LNCaP clone FGC (cell line): ENCODE measurements at regions not wholly inside any gene's neighbourhood (a gene's known extent, or its start where the extent isn't known, plus 50 kb on each side); places are given as distances from the start of the nearest gene placed in this dataset.

Experiments
- DNase-seq: peaks from one replicate; pipeline ENCODE4 v3.0.0-alpha.2; 2011; ENCODE audit warnings: low read depth
- H3K4me3 ChIP-seq: 2 replicates; pipeline ENCODE4 v1.5.1; 2011; ENCODE audit warnings: mild to moderate bottlenecking, low read depth, low read length, control low read depth
- TF ChIP-seq, protein P1 (sequence below): IDR thresholded peaks from 2 replicates; pipeline ENCODE4 v1.5.1; 2012; ENCODE audit warnings: mild to moderate bottlenecking; ENCODE audit not compliant: control insufficient read depth, insufficient read depth; ENCODE audit errors: extremely low read depth

DNA sequence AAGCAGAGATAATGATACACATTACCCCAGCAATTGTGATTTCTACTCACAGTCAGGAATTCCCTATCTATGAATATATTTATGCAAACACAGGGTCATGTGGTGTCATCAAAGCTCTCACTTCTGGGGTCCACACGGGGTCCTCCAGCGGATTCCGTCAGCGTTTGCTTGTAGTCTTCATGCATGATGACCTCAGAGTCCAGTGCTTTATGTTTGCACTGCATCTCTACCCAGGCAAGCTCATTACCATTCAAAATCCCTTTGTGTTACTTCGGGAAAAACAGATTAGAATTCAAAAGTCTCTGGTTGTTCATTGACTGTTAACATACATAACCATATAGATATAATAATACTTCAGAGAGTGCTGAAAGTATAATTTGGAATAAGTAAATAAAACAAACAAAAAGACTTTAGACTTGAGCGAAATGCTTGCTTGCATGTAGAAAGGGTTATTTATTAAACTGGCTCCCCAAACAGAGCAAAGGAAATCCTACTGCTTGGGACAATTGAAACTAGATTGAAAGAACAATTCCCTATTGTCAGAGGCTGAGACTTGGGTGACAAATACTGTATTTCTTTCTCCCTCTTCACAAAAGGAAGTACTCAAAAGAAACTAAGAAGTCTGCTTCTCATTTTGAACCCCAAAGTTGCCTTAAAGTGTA is 423.1 kb downstream of the ETS1 start:
- no peak overlapping the region for H3K4me3 ChIP-seq
- TF ChIP-seq, protein P1, sequence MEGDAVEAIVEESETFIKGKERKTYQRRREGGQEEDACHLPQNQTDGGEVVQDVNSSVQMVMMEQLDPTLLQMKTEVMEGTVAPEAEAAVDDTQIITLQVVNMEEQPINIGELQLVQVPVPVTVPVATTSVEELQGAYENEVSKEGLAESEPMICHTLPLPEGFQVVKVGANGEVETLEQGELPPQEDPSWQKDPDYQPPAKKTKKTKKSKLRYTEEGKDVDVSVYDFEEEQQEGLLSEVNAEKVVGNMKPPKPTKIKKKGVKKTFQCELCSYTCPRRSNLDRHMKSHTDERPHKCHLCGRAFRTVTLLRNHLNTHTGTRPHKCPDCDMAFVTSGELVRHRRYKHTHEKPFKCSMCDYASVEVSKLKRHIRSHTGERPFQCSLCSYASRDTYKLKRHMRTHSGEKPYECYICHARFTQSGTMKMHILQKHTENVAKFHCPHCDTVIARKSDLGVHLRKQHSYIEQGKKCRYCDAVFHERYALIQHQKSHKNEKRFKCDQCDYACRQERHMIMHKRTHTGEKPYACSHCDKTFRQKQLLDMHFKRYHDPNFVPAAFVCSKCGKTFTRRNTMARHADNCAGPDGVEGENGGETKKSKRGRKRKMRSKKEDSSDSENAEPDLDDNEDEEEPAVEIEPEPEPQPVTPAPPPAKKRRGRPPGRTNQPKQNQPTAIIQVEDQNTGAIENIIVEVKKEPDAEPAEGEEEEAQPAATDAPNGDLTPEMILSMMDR = no peak
- no peak for DNase-seq

DNA sequence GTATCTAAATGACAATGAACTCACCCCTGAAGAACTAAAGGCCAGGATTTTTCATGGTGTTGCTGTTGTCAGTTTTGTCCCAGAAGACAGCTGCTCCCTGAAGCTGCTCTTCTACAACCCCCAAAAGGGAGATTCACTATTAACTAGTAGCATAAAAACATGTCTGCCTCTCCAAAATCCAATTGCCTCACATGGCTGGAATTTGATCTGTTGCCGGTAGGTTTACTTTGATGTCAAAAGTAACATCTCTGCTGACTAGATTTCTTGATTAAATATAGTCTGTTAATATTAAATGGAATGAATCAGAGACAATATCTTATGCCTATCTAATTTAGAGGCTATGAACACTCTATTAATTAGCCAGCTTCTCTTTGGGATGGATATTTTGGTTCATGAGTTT is 425.4 kb downstream of the ETS1 start:
- DNase-seq = no peak
- H3K4me3 ChIP-seq = no peak overlapping the region
- TF ChIP-seq, protein P1 = no peak

DNA sequence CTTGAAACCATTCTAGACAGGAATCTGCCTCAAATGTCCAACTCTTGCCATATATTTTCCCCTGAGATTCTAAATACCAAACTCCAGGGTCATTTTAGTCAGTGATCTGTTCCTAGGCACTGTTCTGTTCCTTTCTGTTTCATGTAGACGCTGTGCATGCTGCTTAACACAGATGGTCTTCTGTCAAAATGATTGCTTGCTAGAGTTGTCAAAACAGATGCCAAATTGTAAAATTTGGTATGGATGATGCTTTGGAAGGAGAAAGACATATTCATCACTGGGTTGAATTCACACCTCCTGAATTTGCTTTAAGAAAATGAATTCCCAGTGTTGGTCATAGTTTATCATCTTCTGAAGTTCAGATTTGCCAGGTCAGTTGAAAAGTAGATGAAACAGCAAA is 425.9 kb downstream of the ETS1 start:
- DNase-seq = no peak
- no peak overlapping the region for H3K4me3 ChIP-seq
- TF ChIP-seq, protein P1 = no peak

DNA sequence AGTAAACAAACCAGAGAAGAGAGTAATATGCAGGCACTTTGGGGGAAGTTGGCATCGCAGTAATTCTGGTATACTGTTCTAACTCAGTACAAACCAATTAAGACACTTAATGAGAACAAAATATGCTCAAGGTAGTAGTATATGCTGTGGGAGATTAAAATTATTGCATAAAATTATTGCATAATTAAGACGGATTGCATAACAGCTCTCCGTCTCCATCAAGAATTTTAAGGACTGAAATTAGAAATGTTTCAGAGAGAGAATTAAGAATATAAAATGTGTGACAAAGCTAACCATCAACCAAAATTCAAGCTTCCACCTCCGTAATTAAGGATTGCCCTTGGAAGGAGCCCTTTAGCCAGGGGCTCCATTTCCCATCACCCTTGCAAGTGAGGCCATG is 428.5 kb downstream of the ETS1 start:
- TF ChIP-seq, protein P1 = no peak
- H3K4me3 ChIP-seq = no peak overlapping the region
- DNase-seq = no peak

DNA sequence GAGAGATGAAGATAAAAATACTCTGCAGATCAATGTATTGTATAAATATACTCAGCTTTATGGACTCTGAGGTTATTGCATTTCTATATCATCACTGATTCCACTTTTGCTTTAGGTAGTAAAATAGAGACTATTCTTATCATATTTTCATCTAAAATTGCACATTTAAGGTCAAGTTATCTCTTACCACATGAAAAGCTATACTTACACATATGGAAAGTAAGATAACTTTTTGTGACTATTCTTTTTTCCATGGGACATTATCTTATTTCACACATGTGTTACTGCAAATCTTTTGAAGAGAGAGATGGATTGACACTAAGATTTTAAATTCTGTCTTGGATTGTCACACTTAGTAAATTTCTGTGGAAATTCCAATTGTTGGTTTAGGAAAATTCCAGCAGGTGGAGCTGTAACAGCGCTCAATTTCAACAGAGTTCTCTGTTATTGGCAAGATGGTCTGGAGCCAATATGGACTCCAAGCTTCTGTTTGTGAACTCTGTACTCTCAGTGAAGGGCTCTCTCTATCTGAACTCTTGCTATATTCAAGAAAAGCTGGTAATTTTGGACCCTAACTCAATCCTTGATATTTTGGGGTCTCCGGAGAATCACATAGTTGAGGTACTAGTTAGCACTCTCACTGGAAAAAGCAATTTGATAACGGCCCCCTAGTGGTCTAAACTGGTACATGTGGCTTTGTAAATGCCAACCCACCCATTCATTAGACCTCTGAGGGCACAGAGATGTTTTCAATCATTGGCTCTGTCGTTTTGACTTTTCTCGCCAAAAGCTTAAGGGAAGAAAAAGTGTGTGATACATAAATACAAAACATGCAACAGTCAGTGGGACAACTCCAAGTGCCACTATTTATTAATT is 429.7 kb downstream of the ETS1 start:
- peak; percentile 52 for DNase-seq
- H3K4me3 ChIP-seq = no peak overlapping the region
- TF ChIP-seq, protein P1 = peak; percentile 69

DNA sequence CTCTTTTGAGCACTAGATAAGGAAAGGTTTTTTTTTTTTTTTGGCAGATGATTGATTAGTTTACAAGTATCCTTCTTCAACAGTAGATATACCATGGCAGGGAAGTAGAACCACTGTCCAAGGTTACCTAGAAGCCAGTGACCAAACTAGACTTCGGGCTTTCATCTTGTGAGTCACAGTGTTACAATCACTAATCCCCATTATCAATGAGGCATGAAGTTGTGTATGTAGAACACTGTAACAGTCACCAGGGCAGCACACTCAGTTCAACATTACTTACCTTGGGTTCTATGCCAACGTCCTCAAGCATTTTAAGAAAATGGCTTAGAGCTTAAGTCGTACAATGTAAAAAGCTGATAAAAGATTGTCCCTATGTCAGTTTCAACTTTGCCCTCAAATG is 430.9 kb downstream of the ETS1 start:
- DNase-seq = no peak
- TF ChIP-seq, protein P1 = no peak
- H3K4me3 ChIP-seq = no peak overlapping the region
